SK-N-SH (cell line): ENCODE measurements at regions not wholly inside any gene's neighbourhood (a gene's known extent, or its start where the extent isn't known, plus 50 kb on each side); places are given as distances from the start of the nearest gene placed in this dataset.

Source experiments
- CTCF ChIA-PET: fragments of 300-600, 350-600 bp; formaldehyde crosslinking; extraction: SDS; loops from one replicate; lab custom pipeline; 2021; lab: Yijun Ruan, JAX
- POLR2A ChIA-PET: fragments of 350-600 bp; sonication (Branson Sonifier 250); formaldehyde crosslinking; extraction: SDS; loops from one replicate; lab custom pipeline; 2020; ENCODE audit warnings: antibody characterized with exemption, inconsistent platforms; lab: Yijun Ruan, JAX
- DNase-seq: peaks from one replicate; pipeline ENCODE4 v3.0.0; 2012
- H2AFZ ChIP-seq: fragments of 200-600 bp; sonication (generic); 2 replicates; pipeline ENCODE4 v1.8.1; 2016; ENCODE audit warnings: antibody characterized with exemption, mild to moderate bottlenecking, low read depth
- H3F3A ChIP-seq: fragments of 200-600 bp; sonication (generic); replicated peaks from 2 replicates; pipeline ENCODE3; 2016; ENCODE audit warnings: antibody characterized with exemption, mild to moderate bottlenecking; ENCODE audit not compliant: insufficient read depth
- H3K27ac ChIP-seq, 2 experiments: fragments of 200-500 bp in 1 of 2; fragments of 200-600 bp in 1 of 2; sonication (Bioruptor generic) in 1 of 2; sonication (generic), shearing (Covaris generic) in 1 of 2; 2 replicates each; pipeline versions ENCODE4 v1.5.1 to v1.6.1; 2014 to 2016; ENCODE audit warnings: low read depth in 2 of 2, inconsistent platforms in 1 of 2, low read length in 1 of 2, mild to moderate bottlenecking in 1 of 2, mixed read lengths in 1 of 2
- H3K27me3 ChIP-seq: fragments of 200-600 bp; sonication (generic), shearing (Covaris generic); 2 replicates; pipeline ENCODE4 v1.6.1; 2016; ENCODE audit warnings: mixed run types; ENCODE audit not compliant: insufficient read depth
- H3K36me3 ChIP-seq, 2 experiments: fragments of 200-500 bp in 1 of 2; fragments of 200-600 bp in 1 of 2; sonication (Bioruptor generic) in 1 of 2; sonication (generic) in 1 of 2; replicated peaks in 1 of 2; 2 replicates each; pipeline versions ENCODE3 to v1.5.1; 2014 to 2016; ENCODE audit warnings: low read length in 1 of 2, mild to moderate bottlenecking in 1 of 2; ENCODE audit not compliant: insufficient read depth in 2 of 2, control insufficient read depth in 1 of 2
- H3K4me1 ChIP-seq, 2 experiments: fragments of 200-500 bp in 1 of 2; fragments of 200-600 bp in 1 of 2; sonication (Bioruptor generic) in 1 of 2; sonication (generic), shearing (Covaris generic) in 1 of 2; 2 replicates each; pipeline versions ENCODE4 v1.5.1 to v1.6.1; 2014 to 2016; ENCODE audit warnings: low read depth in 1 of 2, low read length in 1 of 2, mixed run types in 1 of 2; ENCODE audit not compliant: insufficient read depth in 2 of 2, control insufficient read depth in 1 of 2
- H3K4me2 ChIP-seq: fragments of 200-600 bp; sonication (generic), shearing (Covaris generic); 2 replicates; pipeline ENCODE4 v1.6.1; 2017; ENCODE audit warnings: mixed run types
- H3K4me3 ChIP-seq, 2 experiments: fragments of 200-500 bp in 1 of 2; fragments of 200-600 bp in 1 of 2; sonication (Bioruptor generic) in 1 of 2; sonication (generic), shearing (Covaris generic) in 1 of 2; 2 replicates each; pipeline versions ENCODE4 v1.5.1 to v1.8.1; 2014 to 2016; ENCODE audit warnings: low read depth in 2 of 2, inconsistent platforms in 1 of 2, low read length in 1 of 2, mild to moderate bottlenecking in 1 of 2, mixed read lengths in 1 of 2, moderate library complexity in 1 of 2
- H3K79me2 ChIP-seq: fragments of 200-600 bp; sonication (generic); 2 replicates; pipeline ENCODE4 v1.8.1; 2017; ENCODE audit warnings: mild to moderate bottlenecking; ENCODE audit not compliant: insufficient read depth
- H3K9ac ChIP-seq: fragments of 200-600 bp; sonication (generic); 2 replicates; pipeline ENCODE4 v1.6.1; 2017; ENCODE audit warnings: mixed run types
- H3K9me2 ChIP-seq: fragments of 200-600 bp; sonication (generic); 2 replicates; pipeline ENCODE4 v1.6.1; 2017; ENCODE audit warnings: mixed run types
- H3K9me3 ChIP-seq: fragments of 200-600 bp; sonication (generic); 2 replicates; pipeline ENCODE4 v1.6.1; 2017; ENCODE audit warnings: mixed run types, mild to moderate bottlenecking, moderate library complexity
- H4K20me1 ChIP-seq: fragments of 200-600 bp; sonication (generic); 2 replicates; pipeline ENCODE4 v1.6.1; 2017; ENCODE audit warnings: mild to moderate bottlenecking, mixed run types; ENCODE audit not compliant: insufficient read depth
- CHD2 ChIP-seq: fragments of 150-350 bp; IDR thresholded peaks from 2 replicates; pipeline ENCODE4 v1.6.1; 2018; ENCODE audit warnings: low read length; ENCODE audit not compliant: partially characterized antibody
- ELF1 ChIP-seq: IDR thresholded peaks from 2 replicates; pipeline ENCODE4 v1.4.0; 2012
- EP300 ChIP-seq, 2 experiments: IDR thresholded peaks; 2 replicates each; pipeline versions ENCODE4 v1.4.0 to v1.6.1; 2012; ENCODE audit warnings: borderline replicate concordance in 1 of 2, low read depth in 1 of 2, low read length in 1 of 2
- FOSL2 ChIP-seq: IDR thresholded peaks from 2 replicates; pipeline ENCODE4 v1.4.0; 2012; ENCODE audit warnings: low read depth, mild to moderate bottlenecking, moderate library complexity, borderline replicate concordance
- GATA2 ChIP-seq: sonication (generic); formaldehyde crosslinking; IDR thresholded peaks from 2 replicates; pipeline ENCODE4 v1.5.0; 2020; ENCODE audit warnings: mild to moderate bottlenecking, missing genetic modification reagents
- JUND ChIP-seq: IDR thresholded peaks from 2 replicates; pipeline ENCODE4 v1.4.0; 2012
- NFIC ChIP-seq: IDR thresholded peaks from 2 replicates; pipeline ENCODE4 v1.4.0; 2012; ENCODE audit warnings: borderline replicate concordance
- NRF1 ChIP-seq: IDR thresholded peaks from 2 replicates; pipeline ENCODE4 v1.6.1; 2012; ENCODE audit warnings: low read depth, mild to moderate bottlenecking, low read length
- POLR2AphosphoS5 ChIP-seq: IDR thresholded peaks from 2 replicates; pipeline ENCODE4 v1.6.1; 2012; ENCODE audit warnings: low read depth, low read length
- RFX5 ChIP-seq: IDR thresholded peaks from 2 replicates; pipeline ENCODE4 v1.6.1; 2012; ENCODE audit warnings: mild to moderate bottlenecking, improper control_type of control experiment, low read length
- RXRA ChIP-seq: IDR thresholded peaks from 2 replicates; pipeline ENCODE4 v1.4.0; 2012; ENCODE audit warnings: low read depth, mild to moderate bottlenecking, borderline replicate concordance
- SIN3A ChIP-seq: IDR thresholded peaks from 2 replicates; pipeline ENCODE4 v1.6.1; 2012; ENCODE audit warnings: low read depth, mild to moderate bottlenecking, low read length, moderate library complexity, borderline replicate concordance
- SMC3 ChIP-seq: IDR thresholded peaks from 2 replicates; pipeline ENCODE4 v1.6.1; 2012; ENCODE audit warnings: low read depth, low read length, improper control_type of control experiment
- WGBS: methylation state at CpG from one replicate; pipeline ENCODE4 v1.1.6; 2017; ENCODE audit warnings: low lambda C conversion rate; 5-methylcytosine and 5-hydroxymethylcytosine counted together
- TF ChIP-seq, protein P1 (sequence below): fragments of 150-350 bp; IDR thresholded peaks from 2 replicates; pipeline ENCODE4 v1.6.1; 2017; ENCODE audit warnings: antibody characterized with exemption, low read length, low read depth, borderline replicate concordance
- TF ChIP-seq, protein P2 (sequence below): IDR thresholded peaks from 2 replicates; pipeline ENCODE4 v1.4.0; 2012; ENCODE audit warnings: low read depth, borderline replicate concordance
- TF ChIP-seq, protein P3 (sequence below): IDR thresholded peaks from 2 replicates; pipeline ENCODE4 v1.6.1; 2012; ENCODE audit warnings: mild to moderate bottlenecking, low read depth, low read length, moderate library complexity

DNA sequence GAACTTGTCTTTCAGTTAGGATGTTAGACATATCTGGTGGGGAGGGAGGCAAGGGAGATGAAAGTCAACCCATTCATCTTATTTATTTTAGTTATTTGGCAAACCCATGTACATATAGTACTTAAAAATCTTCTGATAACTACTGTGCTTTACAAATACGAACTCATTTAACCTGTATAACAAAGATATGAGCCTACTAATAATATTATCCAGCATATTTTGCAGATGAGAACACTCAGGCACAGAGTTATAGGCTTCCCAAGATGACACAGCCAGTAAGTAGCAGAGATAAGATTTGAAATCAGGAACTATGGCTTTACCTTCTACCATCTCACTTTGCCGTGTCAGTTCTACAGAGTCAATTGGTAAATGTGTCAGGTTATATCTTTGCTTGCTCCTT, 262.6 kb upstream of the DOK6 start:
- no peaks in the 10 kb centered on the region for H3K9me3 ChIP-seq
- no peaks in the 10 kb centered on the region for H4K20me1 ChIP-seq
- DNase-seq, result no peak
- no peak overlapping the region for H3K4me2 ChIP-seq
- ChIA-PET POLR2A (no interaction called here), CTCF (no interaction called here)
- H3K4me1 ChIP-seq, result no peaks in the 10 kb centered on the region
- no peaks in the 10 kb centered on the region for H3K79me2 ChIP-seq
- H3K36me3 ChIP-seq, result no peaks in the 10 kb centered on the region
- no peak overlapping the region for H3K9ac ChIP-seq
- H3K27ac ChIP-seq, result no peak overlapping the region
- H3K4me3 ChIP-seq, result no peak overlapping the region
- no peaks in the 10 kb centered on the region for H3K27me3 ChIP-seq
- no peak overlapping the region for H2AFZ ChIP-seq
- H3F3A ChIP-seq, result no peaks in the 10 kb centered on the region
- WGBS, result 59% methylated on average over 2 of the region's 2 CpGs
- TF ChIP-seq JUND (no peak), SIN3A (no peak), ELF1 (no peak), RFX5 (no peak), POLR2AphosphoS5 (no peak), RXRA (no peak), NRF1 (no peak), EP300 (IDR thresholded peaks at IDR 0.05; ENCODE audit: borderline replicate concordance in 1 of 2, low read depth in 1 of 2, low read length in 1 of 2) (no peak), NFIC (no peak)
- TF ChIP-seq, protein P1, sequence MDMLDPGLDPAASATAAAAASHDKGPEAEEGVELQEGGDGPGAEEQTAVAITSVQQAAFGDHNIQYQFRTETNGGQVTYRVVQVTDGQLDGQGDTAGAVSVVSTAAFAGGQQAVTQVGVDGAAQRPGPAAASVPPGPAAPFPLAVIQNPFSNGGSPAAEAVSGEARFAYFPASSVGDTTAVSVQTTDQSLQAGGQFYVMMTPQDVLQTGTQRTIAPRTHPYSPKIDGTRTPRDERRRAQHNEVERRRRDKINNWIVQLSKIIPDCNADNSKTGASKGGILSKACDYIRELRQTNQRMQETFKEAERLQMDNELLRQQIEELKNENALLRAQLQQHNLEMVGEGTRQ, result no peak
- no peaks in the 10 kb centered on the region for H3K9me2 ChIP-seq

DNA sequence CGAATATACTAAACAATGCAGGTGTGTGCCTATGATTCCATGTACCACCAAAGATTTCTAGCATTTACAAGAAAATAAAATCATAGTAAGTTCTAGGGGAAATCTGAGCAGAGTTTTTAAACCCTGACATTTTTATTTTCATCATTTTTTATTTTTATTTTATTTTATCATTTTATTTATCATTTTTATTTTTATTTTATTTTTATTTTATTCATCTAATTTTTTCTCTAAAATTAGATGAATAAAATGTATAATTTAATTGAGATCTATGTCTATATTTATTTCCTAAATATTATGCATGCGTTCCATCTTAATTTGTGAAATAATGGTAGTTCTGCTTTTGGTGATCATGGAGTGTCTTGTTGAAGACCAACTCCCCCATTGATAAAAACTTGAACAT, 257.6 kb upstream of the DOK6 start:
- 80% methylated on average over 2 of the region's 2 CpGs for WGBS
- Histone ChIP-seq H3K27me3 (no peaks in the 10 kb centered on the region), H3K9me3 (no peaks in the 10 kb centered on the region), H4K20me1 (no peaks in the 10 kb centered on the region), H3K27ac (no peak overlapping the region), H3K4me3 (no peak overlapping the region), H3F3A (no peaks in the 10 kb centered on the region), H3K4me2 (no peak overlapping the region), H2AFZ (no peak overlapping the region), H3K9ac (no peak overlapping the region), H3K4me1 (no peaks in the 10 kb centered on the region), H3K9me2 (no peaks in the 10 kb centered on the region), H3K36me3 (no peaks in the 10 kb centered on the region), H3K79me2 (no peaks in the 10 kb centered on the region)
- ChIA-PET CTCF (no interaction called here), POLR2A (no interaction called here)
- TF ChIP-seq, protein P2, sequence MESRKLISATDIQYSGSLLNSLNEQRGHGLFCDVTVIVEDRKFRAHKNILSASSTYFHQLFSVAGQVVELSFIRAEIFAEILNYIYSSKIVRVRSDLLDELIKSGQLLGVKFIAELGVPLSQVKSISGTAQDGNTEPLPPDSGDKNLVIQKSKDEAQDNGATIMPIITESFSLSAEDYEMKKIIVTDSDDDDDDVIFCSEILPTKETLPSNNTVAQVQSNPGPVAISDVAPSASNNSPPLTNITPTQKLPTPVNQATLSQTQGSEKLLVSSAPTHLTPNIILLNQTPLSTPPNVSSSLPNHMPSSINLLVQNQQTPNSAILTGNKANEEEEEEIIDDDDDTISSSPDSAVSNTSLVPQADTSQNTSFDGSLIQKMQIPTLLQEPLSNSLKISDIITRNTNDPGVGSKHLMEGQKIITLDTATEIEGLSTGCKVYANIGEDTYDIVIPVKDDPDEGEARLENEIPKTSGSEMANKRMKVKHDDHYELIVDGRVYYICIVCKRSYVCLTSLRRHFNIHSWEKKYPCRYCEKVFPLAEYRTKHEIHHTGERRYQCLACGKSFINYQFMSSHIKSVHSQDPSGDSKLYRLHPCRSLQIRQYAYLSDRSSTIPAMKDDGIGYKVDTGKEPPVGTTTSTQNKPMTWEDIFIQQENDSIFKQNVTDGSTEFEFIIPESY, result no peak
- TF ChIP-seq SMC3 (no peak), CHD2 (no peak), ELF1 (no peak), GATA2 (CRISPR knock-in tag) (no peak), SIN3A (no peak), FOSL2 (no peak), POLR2AphosphoS5 (no peak), NFIC (no peak), NRF1 (no peak)
- TF ChIP-seq, protein P3, sequence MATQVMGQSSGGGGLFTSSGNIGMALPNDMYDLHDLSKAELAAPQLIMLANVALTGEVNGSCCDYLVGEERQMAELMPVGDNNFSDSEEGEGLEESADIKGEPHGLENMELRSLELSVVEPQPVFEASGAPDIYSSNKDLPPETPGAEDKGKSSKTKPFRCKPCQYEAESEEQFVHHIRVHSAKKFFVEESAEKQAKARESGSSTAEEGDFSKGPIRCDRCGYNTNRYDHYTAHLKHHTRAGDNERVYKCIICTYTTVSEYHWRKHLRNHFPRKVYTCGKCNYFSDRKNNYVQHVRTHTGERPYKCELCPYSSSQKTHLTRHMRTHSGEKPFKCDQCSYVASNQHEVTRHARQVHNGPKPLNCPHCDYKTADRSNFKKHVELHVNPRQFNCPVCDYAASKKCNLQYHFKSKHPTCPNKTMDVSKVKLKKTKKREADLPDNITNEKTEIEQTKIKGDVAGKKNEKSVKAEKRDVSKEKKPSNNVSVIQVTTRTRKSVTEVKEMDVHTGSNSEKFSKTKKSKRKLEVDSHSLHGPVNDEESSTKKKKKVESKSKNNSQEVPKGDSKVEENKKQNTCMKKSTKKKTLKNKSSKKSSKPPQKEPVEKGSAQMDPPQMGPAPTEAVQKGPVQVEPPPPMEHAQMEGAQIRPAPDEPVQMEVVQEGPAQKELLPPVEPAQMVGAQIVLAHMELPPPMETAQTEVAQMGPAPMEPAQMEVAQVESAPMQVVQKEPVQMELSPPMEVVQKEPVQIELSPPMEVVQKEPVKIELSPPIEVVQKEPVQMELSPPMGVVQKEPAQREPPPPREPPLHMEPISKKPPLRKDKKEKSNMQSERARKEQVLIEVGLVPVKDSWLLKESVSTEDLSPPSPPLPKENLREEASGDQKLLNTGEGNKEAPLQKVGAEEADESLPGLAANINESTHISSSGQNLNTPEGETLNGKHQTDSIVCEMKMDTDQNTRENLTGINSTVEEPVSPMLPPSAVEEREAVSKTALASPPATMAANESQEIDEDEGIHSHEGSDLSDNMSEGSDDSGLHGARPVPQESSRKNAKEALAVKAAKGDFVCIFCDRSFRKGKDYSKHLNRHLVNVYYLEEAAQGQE, result no peak
- no peak for DNase-seq
